Right atrium auricular region (tissue), 2 donors: ENCODE measurements at regions not wholly inside any gene's neighbourhood (a gene's known extent, or its start where the extent isn't known, plus 50 kb on each side); places are given as distances from the start of the nearest gene placed in this dataset.

Experiments
- DNase-seq: peaks from one replicate; pipeline ENCODE4 v3.0.0-alpha.2; 2019; ENCODE audit warnings: low spot score
- H3K27ac ChIP-seq, 2 donors: fragments of 200-600 bp; sonication (generic); 1 replicate in 1 of 2; 2 replicates in 1 of 2; pipeline ENCODE4 v1.5.1; 2016 to 2019
- H3K27me3 ChIP-seq, 2 donors: fragments of 200-600 bp; sonication (generic); one replicate each; pipeline versions ENCODE4 v1.5.1 to v1.6.0; 2017 to 2019
- H3K36me3 ChIP-seq: fragments of 200-600 bp; sonication (generic); one replicate; pipeline ENCODE4 v1.5.1; 2016
- H3K4me1 ChIP-seq, 2 donors: fragments of 200-600 bp; sonication (generic); one replicate each; pipeline versions ENCODE4 v1.5.1 to v1.6.0; 2017 to 2019
- H3K4me3 ChIP-seq, 2 donors: fragments of 200-600 bp; sonication (generic); 1 replicate in 1 of 2; 2 replicates in 1 of 2; pipeline ENCODE4 v1.5.1; 2017 to 2019; ENCODE audit warnings: mild to moderate bottlenecking in 1 of 2, moderate library complexity in 1 of 2
- H3K9me3 ChIP-seq, 2 donors: fragments of 200-600 bp; sonication (generic); one replicate each; pipeline ENCODE4 v1.5.1; 2019
- TF ChIP-seq, protein P1 (sequence below), 2 donors: fragments of 200-600 bp; sonication (generic); IDR thresholded peaks; one replicate each; pipeline ENCODE4 v1.5.1; 2019; ENCODE audit warnings: antibody characterized with exemption in 2 of 2

GRCh38 chr7:28323833-28324232 is 88.5 kb upstream of the CREB5 start:
- DNase-seq, result no peak
- TF ChIP-seq, protein P1, sequence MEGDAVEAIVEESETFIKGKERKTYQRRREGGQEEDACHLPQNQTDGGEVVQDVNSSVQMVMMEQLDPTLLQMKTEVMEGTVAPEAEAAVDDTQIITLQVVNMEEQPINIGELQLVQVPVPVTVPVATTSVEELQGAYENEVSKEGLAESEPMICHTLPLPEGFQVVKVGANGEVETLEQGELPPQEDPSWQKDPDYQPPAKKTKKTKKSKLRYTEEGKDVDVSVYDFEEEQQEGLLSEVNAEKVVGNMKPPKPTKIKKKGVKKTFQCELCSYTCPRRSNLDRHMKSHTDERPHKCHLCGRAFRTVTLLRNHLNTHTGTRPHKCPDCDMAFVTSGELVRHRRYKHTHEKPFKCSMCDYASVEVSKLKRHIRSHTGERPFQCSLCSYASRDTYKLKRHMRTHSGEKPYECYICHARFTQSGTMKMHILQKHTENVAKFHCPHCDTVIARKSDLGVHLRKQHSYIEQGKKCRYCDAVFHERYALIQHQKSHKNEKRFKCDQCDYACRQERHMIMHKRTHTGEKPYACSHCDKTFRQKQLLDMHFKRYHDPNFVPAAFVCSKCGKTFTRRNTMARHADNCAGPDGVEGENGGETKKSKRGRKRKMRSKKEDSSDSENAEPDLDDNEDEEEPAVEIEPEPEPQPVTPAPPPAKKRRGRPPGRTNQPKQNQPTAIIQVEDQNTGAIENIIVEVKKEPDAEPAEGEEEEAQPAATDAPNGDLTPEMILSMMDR (IDR thresholded peaks at IDR 0.05), result no peak

GRCh38 chr7:28328146-28328545 is 84.2 kb upstream of the CREB5 start:
- TF ChIP-seq, protein P1 (IDR thresholded peaks at IDR 0.05), result no peak
- H3K27ac ChIP-seq, result no peak overlapping the region
- no peak overlapping the region for H3K4me3 ChIP-seq
- DNase-seq, result no peak
- peaks cover 0 to 12% of the 10 kb centered on the region in 2 donors for H3K4me1 ChIP-seq
- H3K27me3 ChIP-seq, result no peaks in the 10 kb centered on the region
- H3K9me3 ChIP-seq, result no peaks in the 10 kb centered on the region
- H3K36me3 ChIP-seq, result no peaks in the 10 kb centered on the region

More at GRCh38 chr7:28323833-28324232, 88.5 kb upstream of the CREB5 start:
- H3K36me3 ChIP-seq, result no peaks in the 10 kb centered on the region
- no peak overlapping the region for H3K27ac ChIP-seq
- H3K9me3 ChIP-seq, result no peaks in the 10 kb centered on the region
- H3K4me1 ChIP-seq, result no peaks in the 10 kb centered on the region
- H3K4me3 ChIP-seq, result no peak overlapping the region
- H3K27me3 ChIP-seq, result no peaks in the 10 kb centered on the region

DNA sequence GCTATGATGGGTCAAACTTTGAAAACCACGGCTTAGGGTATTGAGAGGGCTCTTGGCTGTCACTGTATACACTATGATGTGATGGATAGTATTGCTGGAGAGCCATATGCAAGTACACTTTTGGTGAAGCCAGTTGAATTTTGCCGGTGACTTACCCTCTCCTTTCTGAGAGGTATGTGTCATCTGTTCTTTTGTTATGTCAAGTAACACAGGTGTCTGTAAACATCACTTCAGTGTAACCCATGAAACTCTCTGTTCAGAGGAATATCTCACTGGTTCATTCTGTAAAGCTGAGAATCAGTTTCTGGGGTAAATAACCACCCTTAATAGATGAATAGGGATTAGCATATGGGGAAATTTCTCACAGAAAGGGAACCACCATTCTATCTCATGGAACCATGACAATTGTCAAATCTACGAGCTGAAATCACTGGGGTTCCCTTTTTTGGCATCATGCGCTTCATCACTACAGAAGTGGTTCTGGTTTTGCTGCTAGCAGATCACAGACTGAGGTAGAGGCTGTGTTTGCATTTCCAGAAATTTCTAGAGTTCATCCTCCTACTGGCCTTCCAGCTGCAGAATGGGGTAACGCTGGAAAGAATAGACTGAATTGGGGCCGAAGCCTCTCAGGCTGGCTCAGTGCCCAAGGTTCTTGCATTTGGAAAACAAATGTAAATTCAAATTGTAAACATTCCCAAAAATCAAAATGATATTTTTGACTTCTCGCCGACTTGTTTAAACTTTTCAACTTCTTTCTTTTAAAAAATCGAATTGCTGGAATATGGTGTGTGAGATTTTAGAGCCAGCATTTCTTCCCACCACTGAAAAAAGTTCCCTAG is 83.3 kb upstream of the CREB5 start:
- no peaks in the 10 kb centered on the region for H3K36me3 ChIP-seq
- TF ChIP-seq, protein P1 (IDR thresholded peaks at IDR 0.05), result no peak
- H3K27ac ChIP-seq, result no peak overlapping the region
- no peaks in the 10 kb centered on the region for H3K9me3 ChIP-seq
- no peaks in the 10 kb centered on the region for H3K27me3 ChIP-seq
- no peak overlapping the region for H3K4me3 ChIP-seq
- H3K4me1 ChIP-seq, result peaks cover 0 to 12% of the 10 kb centered on the region in 2 donors
- no peak for DNase-seq

DNA sequence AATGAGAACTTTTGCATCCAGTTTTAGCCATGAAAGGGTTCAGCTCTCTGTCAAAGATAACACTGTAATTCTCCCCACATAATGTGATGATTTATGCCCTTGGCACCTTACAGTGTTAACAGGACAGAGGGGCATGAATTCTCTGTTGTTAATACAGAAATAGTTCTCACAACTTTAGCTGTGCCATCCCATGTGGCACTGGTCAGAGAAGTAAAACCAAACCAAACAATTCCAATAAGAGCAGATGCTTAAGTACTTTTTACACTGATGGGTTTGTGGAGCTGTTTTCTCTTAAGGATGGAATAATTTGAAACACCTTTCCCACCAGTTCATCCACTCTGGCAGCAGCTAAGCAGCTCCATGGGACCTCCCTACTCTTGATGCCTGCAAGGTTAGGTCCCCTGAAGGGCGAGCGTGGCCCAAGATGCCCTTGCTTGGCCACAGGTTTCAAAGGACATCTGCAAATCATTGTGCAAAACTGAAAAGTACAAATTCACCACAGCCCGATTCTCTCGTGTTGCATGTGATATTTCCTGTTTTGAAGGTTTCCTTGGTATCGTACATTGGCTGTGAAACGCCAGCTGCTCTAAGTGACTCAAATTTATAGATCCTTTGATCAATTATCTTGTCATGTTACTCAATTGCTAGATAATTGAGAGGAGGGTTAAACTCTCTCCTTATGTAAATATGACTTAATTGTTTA is 82.5 kb upstream of the CREB5 start:
- DNase-seq, result no peak
- Histone ChIP-seq H3K27me3 (no peaks in the 10 kb centered on the region), H3K36me3 (no peaks in the 10 kb centered on the region), H3K9me3 (no peaks in the 10 kb centered on the region), H3K27ac (no peak overlapping the region), H3K4me1 (peaks cover 0 to 12% of the 10 kb centered on the region in 2 donors), H3K4me3 (no peak overlapping the region)
- TF ChIP-seq, protein P1 (IDR thresholded peaks at IDR 0.05), result no peak

DNA sequence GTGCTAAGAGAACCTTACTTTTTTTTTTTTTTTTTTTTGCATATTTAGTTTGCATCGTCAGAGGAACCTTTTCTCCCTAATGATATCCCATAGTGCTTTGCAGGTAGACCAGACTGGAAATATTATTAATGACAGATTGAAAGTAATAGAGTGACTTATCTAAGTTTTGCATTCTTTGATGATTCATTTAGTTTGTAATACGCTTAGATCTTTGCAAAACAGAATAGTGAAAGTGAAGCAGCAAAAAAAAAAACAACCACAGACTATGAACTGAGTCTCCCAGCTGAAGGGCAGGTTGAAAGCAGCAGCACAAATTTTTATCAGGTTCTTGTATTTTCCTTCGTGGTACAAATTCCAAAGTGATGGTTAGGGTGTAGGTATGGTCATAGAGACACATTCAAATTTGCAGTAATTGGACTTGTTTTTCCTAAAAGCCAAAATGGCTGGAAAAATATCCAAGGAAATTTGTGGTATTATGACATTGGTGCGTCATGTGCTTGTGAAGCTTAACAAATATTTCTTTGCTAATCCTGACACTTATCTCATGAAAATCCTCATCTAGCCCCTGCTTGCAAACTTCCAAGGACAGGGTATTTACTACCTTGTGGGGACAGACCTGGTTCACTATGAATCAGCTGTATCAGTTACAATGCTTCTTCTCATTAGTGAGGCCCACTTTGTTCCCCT is 81.8 kb upstream of the CREB5 start:
- H3K27me3 ChIP-seq, result no peaks in the 10 kb centered on the region
- H3K9me3 ChIP-seq, result no peaks in the 10 kb centered on the region
- TF ChIP-seq, protein P1 (IDR thresholded peaks at IDR 0.05), result no peak
- DNase-seq, result no peak
- no peaks in the 10 kb centered on the region for H3K36me3 ChIP-seq
- H3K4me3 ChIP-seq, result no peak overlapping the region
- no peak overlapping the region for H3K27ac ChIP-seq
- H3K4me1 ChIP-seq, result peaks cover 0 to 12% of the 10 kb centered on the region in 2 donors
